GM23338 (cell line): ENCODE measurements at regions not wholly inside any gene's neighbourhood (a gene's known extent, or its start where the extent isn't known, plus 50 kb on each side); places are given as distances from the start of the nearest gene placed in this dataset.

Experiments
- ATAC-seq: fragments of 200-7000 bp; cut with Tn5 transposase; 3 replicates; pipeline ENCODE4 v1.9.1; 2020
- DNase-seq: peaks from one replicate; pipeline ENCODE4 v3.0.0-alpha.2; 2015; ENCODE audit warnings: low spot score
- H2AFZ ChIP-seq: fragments of 200-600 bp; sonication (generic); 2 replicates; pipeline ENCODE4 v1.8.0; 2016; ENCODE audit warnings: antibody characterized with exemption, mild to moderate bottlenecking, moderate library complexity
- H3F3A ChIP-seq: fragments of 200-600 bp; sonication (generic); replicated peaks from 2 replicates; pipeline ENCODE4 v1.8.0; 2017; ENCODE audit warnings: antibody characterized with exemption, mixed run types, low read depth
- H3K27ac ChIP-seq: fragments of 200-600 bp; sonication (generic); 2 replicates; pipeline ENCODE4 v1.6.1; 2016; ENCODE audit warnings: low read depth
- H3K27me3 ChIP-seq: fragments of 200-600 bp; sonication (generic); 2 replicates; pipeline ENCODE4 v1.8.0; 2016; ENCODE audit warnings: mild to moderate bottlenecking, mixed run types, moderate library complexity; ENCODE audit not compliant: insufficient read depth
- H3K36me3 ChIP-seq: fragments of 200-600 bp; sonication (generic); 2 replicates; pipeline ENCODE4 v1.8.0; 2016; ENCODE audit warnings: mild to moderate bottlenecking; ENCODE audit not compliant: insufficient read depth
- H3K4me1 ChIP-seq: fragments of 200-600 bp; sonication (generic); 2 replicates; pipeline ENCODE4 v1.8.0; 2016; ENCODE audit warnings: mild to moderate bottlenecking, moderate library complexity; ENCODE audit not compliant: insufficient read depth
- H3K4me2 ChIP-seq: fragments of 200-600 bp; sonication (generic); 2 replicates; pipeline ENCODE4 v1.7.1; 2017; ENCODE audit warnings: mixed run types
- H3K4me3 ChIP-seq: fragments of 200-600 bp; sonication (generic); 2 replicates; pipeline ENCODE4 v1.6.1; 2016; ENCODE audit warnings: mixed run types
- H3K79me2 ChIP-seq: fragments of 200-600 bp; sonication (generic); replicated peaks from 2 replicates; pipeline ENCODE4 v1.8.0; 2017; ENCODE audit warnings: mild to moderate bottlenecking; ENCODE audit not compliant: insufficient read depth
- H3K9me2 ChIP-seq: fragments of 200-600 bp; sonication (generic); 2 replicates; pipeline ENCODE4 v1.8.0; 2017; ENCODE audit not compliant: insufficient read depth
- H4K20me1 ChIP-seq: fragments of 200-600 bp; sonication (generic); replicated peaks from 2 replicates; pipeline ENCODE4 v1.8.0; 2017; ENCODE audit warnings: mild to moderate bottlenecking; ENCODE audit not compliant: insufficient read depth
- H3K27ac Mint-ChIP-seq: 2 replicates; pipeline ENCODE4 v1.8.0; 2020; ENCODE audit warnings: inconsistent platforms, mild to moderate bottlenecking, moderate library complexity, mixed read lengths
- H3K27me3 Mint-ChIP-seq: 3 replicates; pipeline ENCODE4 v1.8.0; 2022; ENCODE audit warnings: low read depth, mild to moderate bottlenecking, moderate library complexity, mixed read lengths, inconsistent platforms; ENCODE audit not compliant: insufficient read depth, poor library complexity
- H3K36me3 Mint-ChIP-seq: 3 replicates; pipeline ENCODE4 v1.8.0; 2021; ENCODE audit warnings: low read depth, mild to moderate bottlenecking, inconsistent platforms, moderate library complexity, mixed read lengths
- H3K4me1 Mint-ChIP-seq: 3 replicates; pipeline ENCODE4 v1.8.0; 2020; ENCODE audit warnings: mild to moderate bottlenecking, inconsistent platforms, mixed read lengths
- H3K4me3 Mint-ChIP-seq: 3 replicates; pipeline ENCODE4 v1.8.0; 2021; ENCODE audit warnings: moderate library complexity, mild to moderate bottlenecking, inconsistent platforms, mixed read lengths
- H3K9me3 Mint-ChIP-seq: 3 replicates; pipeline ENCODE4 v1.8.0; 2020; ENCODE audit warnings: moderate library complexity, mild to moderate bottlenecking, inconsistent platforms, mixed read lengths
- CREB1 ChIP-seq: fragments of 250-450 bp; sonication (Bioruptor Pico); IDR thresholded peaks from 2 replicates; pipeline ENCODE4 v1.5.0; 2020; ENCODE audit warnings: low read depth, mild to moderate bottlenecking, moderate library complexity
- ETS1 ChIP-seq: IDR thresholded peaks from 2 replicates; pipeline ENCODE4 v1.6.1; 2016; ENCODE audit warnings: antibody characterized with exemption
- EZH2 ChIP-seq: fragments of 200-600 bp; sonication (generic); IDR thresholded peaks from one replicate; pipeline ENCODE4 v1.8.0; 2017; ENCODE audit warnings: antibody characterized with exemption, mild to moderate bottlenecking, low read depth; ENCODE audit not compliant: unreplicated experiment
- EZH2phosphoT487 ChIP-seq: fragments of 200-600 bp; sonication (generic); IDR thresholded peaks from one replicate; pipeline ENCODE4 v1.8.1; 2018; ENCODE audit warnings: antibody characterized with exemption; ENCODE audit not compliant: unreplicated experiment
- NANOG ChIP-seq: IDR thresholded peaks from 2 replicates; pipeline ENCODE4 v1.6.1; 2016; ENCODE audit warnings: antibody characterized with exemption, borderline replicate concordance
- POLR2AphosphoS5 ChIP-seq: IDR thresholded peaks from 2 replicates; pipeline ENCODE4 v1.6.1; 2016; ENCODE audit warnings: antibody characterized with exemption, low read depth
- REST ChIP-seq: IDR thresholded peaks from one replicate; pipeline ENCODE4 v1.6.1; 2018; ENCODE audit warnings: antibody characterized with exemption; ENCODE audit not compliant: unreplicated experiment
- STAT1 ChIP-seq: IDR thresholded peaks from one replicate; pipeline ENCODE4 v1.6.1; 2016; ENCODE audit warnings: antibody characterized with exemption; ENCODE audit not compliant: unreplicated experiment
- ZNF114 ChIP-seq: fragments of 250-450 bp; sonication (Bioruptor Pico); IDR thresholded peaks from 2 replicates; pipeline ENCODE4 v1.5.0; 2020; ENCODE audit warnings: mild to moderate bottlenecking, moderate library complexity
- ZNF331 ChIP-seq: fragments of 250-450 bp; sonication (Bioruptor Pico); IDR thresholded peaks from 2 replicates; pipeline ENCODE4 v1.5.0; 2020; ENCODE audit warnings: low read depth, mild to moderate bottlenecking, moderate library complexity
- TF ChIP-seq, protein P1 (sequence below), 2 experiments: fragments of 200-600 bp in 1 of 2; sonication (generic) in 1 of 2; conservative IDR thresholded peaks; 2 replicates each; pipeline versions ENCODE4 v1.5.1 to v1.6.1; 2016 to 2017; ENCODE audit warnings: antibody characterized with exemption in 2 of 2, low read depth in 2 of 2, mild to moderate bottlenecking in 2 of 2, moderate library complexity in 1 of 2
- TF ChIP-seq, protein P2 (sequence below): fragments of 250-450 bp; sonication (Bioruptor Pico); IDR thresholded peaks from 2 replicates; pipeline ENCODE4 v1.5.0; 2020; ENCODE audit warnings: mild to moderate bottlenecking, moderate library complexity

DNA sequence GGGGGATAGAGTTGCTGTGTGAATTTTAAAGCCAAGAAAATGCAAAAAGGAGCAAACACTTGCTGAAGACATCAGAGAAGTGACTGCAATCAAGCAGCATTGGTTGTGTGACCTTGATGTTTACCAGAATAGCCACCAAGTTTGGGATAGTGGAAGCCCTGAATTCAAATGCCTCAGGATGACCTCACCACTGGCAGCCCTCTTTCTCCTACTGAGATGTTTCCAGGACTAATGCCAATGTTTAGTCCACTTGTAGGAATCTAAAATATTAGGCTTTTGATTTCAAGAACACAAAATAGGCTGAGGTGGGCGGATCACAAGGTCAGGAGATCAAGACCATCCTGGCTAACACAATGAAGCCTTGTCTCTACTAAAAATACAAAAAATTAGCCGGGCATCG, 112.2 kb upstream of the NUDT12 start:
- no peak for DNase-seq
- Mint-ChIP-seq H3K27me3 (no peaks in the 10 kb centered on the region), H3K27ac (no peak overlapping the region), H3K36me3 (no peaks in the 10 kb centered on the region), H3K4me3 (no peak overlapping the region), H3K9me3 (no peaks in the 10 kb centered on the region), H3K4me1 (0 out of 3 replicates have a peak, but pooled peaks cover 5% of the 10 kb centered on the region)
- H3K4me1 ChIP-seq: no peaks in the 10 kb centered on the region; the same call in 1 of the 2 replicates
- no peaks in the 10 kb centered on the region for H3K27me3 ChIP-seq
- no peaks in the 10 kb centered on the region for H3F3A ChIP-seq
- TF ChIP-seq, protein P1, sequence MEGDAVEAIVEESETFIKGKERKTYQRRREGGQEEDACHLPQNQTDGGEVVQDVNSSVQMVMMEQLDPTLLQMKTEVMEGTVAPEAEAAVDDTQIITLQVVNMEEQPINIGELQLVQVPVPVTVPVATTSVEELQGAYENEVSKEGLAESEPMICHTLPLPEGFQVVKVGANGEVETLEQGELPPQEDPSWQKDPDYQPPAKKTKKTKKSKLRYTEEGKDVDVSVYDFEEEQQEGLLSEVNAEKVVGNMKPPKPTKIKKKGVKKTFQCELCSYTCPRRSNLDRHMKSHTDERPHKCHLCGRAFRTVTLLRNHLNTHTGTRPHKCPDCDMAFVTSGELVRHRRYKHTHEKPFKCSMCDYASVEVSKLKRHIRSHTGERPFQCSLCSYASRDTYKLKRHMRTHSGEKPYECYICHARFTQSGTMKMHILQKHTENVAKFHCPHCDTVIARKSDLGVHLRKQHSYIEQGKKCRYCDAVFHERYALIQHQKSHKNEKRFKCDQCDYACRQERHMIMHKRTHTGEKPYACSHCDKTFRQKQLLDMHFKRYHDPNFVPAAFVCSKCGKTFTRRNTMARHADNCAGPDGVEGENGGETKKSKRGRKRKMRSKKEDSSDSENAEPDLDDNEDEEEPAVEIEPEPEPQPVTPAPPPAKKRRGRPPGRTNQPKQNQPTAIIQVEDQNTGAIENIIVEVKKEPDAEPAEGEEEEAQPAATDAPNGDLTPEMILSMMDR (conservative IDR thresholded peaks at IDR 0.05; ENCODE audit: low read depth in 2 of 2): no peak
- TF ChIP-seq CREB1 (no peak), STAT1 (no peak), EZH2phosphoT487 (no peak), ZNF331 (CRISPR knock-in tag) (no peak), REST (no peak), NANOG (no peak), POLR2AphosphoS5 (no peak), EZH2 (no peak), ETS1 (no peak), ZNF114 (CRISPR knock-in tag) (no peak)
- TF ChIP-seq, protein P2, sequence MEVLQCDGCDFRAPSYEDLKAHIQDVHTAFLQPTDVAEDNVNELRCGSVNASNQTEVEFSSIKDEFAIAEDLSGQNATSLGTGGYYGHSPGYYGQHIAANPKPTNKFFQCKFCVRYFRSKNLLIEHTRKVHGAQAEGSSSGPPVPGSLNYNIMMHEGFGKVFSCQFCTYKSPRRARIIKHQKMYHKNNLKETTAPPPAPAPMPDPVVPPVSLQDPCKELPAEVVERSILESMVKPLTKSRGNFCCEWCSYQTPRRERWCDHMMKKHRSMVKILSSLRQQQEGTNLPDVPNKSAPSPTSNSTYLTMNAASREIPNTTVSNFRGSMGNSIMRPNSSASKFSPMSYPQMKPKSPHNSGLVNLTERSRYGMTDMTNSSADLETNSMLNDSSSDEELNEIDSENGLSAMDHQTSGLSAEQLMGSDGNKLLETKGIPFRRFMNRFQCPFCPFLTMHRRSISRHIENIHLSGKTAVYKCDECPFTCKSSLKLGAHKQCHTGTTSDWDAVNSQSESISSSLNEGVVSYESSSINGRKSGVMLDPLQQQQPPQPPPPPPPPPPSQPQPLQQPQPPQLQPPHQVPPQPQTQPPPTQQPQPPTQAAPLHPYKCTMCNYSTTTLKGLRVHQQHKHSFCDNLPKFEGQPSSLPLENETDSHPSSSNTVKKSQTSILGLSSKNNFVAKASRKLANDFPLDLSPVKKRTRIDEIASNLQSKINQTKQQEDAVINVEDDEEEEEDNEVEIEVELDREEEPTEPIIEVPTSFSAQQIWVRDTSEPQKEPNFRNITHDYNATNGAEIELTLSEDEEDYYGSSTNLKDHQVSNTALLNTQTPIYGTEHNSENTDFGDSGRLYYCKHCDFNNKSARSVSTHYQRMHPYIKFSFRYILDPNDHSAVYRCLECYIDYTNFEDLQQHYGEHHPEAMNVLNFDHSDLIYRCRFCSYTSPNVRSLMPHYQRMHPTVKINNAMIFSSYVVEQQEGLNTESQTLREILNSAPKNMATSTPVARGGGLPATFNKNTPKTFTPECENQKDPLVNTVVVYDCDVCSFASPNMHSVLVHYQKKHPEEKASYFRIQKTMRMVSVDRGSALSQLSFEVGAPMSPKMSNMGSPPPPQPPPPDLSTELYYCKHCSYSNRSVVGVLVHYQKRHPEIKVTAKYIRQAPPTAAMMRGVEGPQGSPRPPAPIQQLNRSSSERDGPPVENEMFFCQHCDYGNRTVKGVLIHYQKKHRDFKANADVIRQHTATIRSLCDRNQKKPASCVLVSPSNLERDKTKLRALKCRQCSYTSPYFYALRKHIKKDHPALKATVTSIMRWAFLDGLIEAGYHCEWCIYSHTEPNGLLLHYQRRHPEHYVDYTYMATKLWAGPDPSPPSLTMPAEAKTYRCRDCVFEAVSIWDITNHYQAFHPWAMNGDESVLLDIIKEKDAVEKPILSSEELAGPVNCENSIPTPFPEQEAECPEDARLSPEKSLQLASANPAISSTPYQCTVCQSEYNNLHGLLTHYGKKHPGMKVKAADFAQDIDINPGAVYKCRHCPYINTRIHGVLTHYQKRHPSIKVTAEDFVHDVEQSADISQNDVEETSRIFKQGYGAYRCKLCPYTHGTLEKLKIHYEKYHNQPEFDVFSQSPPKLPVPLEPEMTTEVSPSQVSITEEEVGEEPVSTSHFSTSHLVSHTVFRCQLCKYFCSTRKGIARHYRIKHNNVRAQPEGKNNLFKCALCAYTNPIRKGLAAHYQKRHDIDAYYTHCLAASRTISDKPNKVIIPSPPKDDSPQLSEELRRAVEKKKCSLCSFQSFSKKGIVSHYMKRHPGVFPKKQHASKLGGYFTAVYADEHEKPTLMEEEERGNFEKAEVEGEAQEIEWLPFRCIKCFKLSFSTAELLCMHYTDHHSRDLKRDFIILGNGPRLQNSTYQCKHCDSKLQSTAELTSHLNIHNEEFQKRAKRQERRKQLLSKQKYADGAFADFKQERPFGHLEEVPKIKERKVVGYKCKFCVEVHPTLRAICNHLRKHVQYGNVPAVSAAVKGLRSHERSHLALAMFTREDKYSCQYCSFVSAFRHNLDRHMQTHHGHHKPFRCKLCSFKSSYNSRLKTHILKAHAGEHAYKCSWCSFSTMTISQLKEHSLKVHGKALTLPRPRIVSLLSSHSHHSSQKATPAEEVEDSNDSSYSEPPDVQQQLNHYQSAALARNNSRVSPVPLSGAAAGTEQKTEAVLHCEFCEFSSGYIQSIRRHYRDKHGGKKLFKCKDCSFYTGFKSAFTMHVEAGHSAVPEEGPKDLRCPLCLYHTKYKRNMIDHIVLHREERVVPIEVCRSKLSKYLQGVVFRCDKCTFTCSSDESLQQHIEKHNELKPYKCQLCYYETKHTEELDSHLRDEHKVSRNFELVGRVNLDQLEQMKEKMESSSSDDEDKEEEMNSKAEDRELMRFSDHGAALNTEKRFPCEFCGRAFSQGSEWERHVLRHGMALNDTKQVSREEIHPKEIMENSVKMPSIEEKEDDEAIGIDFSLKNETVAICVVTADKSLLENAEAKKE (CRISPR knock-in tag): no peak
- H3K27ac ChIP-seq: no peak overlapping the region
- H3K4me2 ChIP-seq: no peak overlapping the region
- H4K20me1 ChIP-seq: no peaks in the 10 kb centered on the region
- H3K79me2 ChIP-seq: no peaks in the 10 kb centered on the region
- no peak overlapping the region for H3K4me3 ChIP-seq
- ATAC-seq: no peak
- no peaks in the 10 kb centered on the region for H3K36me3 ChIP-seq
- no peak overlapping the region for H2AFZ ChIP-seq
- peaks cover 4% of the 10 kb centered on the region for H3K9me2 ChIP-seq
